Epithelial cell of prostate (primary cell): ENCODE measurements at regions not wholly inside any gene's neighbourhood (a gene's known extent, or its start where the extent isn't known, plus 50 kb on each side); places are given as distances from the start of the nearest gene placed in this dataset.

ENCODE experiments used
- DNase-seq: peaks from one replicate; pipeline ENCODE4 v3.0.0-alpha.2; 2011; ENCODE audit warnings: low read depth, low spot score
- H3K27ac ChIP-seq: fragments of 450-650 bp; 2 replicates; pipeline ENCODE4 v1.5.1; 2017; ENCODE audit warnings: mild to moderate bottlenecking

- H3K27ac ChIP-seq = no peak overlapping the region
- no peak for DNase-seq
These were observed 175.8 kb upstream of the IER5L start for GRCh38 chr9:129353697-129354336.

DNA sequence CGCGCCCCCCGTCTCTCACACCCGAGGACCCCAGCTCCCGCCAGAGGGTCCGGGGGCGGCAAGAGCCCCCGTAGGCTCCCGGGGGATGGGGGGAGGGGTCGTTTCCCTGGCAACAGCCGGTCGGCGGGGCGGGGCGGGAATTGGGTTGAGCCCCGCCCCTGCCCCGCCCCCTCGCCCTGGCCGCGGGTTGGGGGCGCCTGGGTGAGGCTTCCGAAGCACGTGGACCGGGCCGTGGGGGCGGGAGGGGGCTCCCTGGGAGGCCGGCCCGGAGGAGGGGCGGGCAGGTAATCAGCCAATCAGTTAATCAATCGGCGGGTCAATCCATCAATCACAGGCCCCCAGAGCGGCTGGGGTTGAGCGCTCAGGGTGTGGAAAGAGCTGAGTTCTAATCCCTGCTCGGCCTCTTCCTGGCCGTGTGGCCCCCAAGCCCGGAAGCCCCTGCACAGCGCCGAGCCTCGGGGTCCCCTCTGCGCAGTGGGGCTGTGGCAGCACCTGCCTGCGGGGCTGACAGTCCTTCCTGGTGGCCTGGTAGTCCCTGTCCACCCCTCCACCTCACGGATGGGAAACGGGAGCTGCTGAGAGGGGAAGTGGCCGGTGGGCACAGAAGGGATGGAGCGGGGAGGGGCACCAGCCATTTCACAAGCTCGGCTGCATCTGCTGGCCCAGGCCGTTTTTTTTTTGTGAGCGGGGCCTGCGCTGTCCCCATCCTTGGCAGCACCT lies 174.2 kb upstream of the IER5L start:
- no peak for DNase-seq
- no peak overlapping the region for H3K27ac ChIP-seq

GRCh38 chr9:129351642-129352145 lies 173.6 kb upstream of the IER5L start:
- H3K27ac ChIP-seq = no peak overlapping the region
- DNase-seq = no peak

- no peak overlapping the region for H3K27ac ChIP-seq
- DNase-seq = no peak
These were observed 173.1 kb upstream of the IER5L start for GRCh38 chr9:129351058-129351641.

GRCh38 chr9:129350143-129350935 lies 172.3 kb upstream of the IER5L start:
- DNase-seq = no peak
- no peak overlapping the region for H3K27ac ChIP-seq

DNA sequence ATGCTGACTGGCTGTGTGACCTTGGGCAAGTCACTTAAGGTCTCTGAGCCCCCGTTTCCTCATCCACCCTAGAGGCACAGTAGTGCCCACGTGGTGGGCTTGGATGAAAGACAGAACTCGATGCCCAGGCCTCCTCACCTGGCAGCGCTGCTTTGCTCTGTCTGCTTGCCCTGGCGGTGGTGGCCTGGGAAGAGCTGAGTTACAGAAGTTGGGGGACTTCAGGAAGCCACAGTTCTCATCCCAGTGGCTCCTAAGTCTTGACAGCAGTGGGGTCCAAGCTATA lies 171.5 kb upstream of the IER5L start:
- no peak overlapping the region for H3K27ac ChIP-seq

DNA sequence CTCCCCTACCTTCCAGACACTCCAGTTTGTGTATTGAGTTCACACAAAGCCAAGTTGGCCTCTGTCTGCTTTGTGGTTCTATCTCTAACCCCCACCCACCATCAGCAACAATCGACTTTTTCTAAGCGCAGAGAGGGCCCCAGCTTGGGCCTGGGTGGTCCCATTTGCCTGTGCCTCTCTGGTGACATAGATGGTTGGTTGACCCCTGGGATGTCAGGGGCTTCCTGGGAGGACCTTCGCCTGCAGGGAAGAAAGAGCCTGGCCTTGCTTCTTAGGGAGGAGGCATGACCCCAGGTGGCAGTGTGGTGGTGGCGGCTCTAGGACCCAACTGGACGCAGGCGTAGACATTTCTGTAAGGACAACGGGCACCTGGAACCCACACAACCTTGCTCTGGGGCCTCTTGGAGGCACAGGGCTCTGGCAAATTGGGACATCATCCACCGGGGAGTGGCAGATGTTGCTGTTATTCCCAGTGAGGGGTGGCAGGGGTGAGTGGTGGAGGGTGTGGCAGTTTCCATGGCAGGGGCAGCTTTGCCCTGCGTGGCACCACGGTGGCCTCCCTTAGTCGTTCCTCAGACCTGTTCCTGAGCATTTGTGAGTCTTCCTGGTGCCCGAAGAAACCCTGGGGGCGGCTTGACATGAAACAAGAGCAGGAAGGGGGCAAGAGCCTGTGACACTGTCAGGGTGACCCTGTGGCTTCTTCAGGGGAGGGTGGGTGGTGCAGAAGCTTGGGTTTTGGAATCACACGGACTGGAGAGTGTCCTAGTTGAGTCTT lies 171.0 kb upstream of the IER5L start:
- DNase-seq = no peak
- no peak overlapping the region for H3K27ac ChIP-seq

More for the DNA sequence above, 171.5 kb upstream of the IER5L start:
- no peak for DNase-seq

GRCh38 chr9:129347316-129348120 lies 169.5 kb upstream of the IER5L start:
- no peak overlapping the region for H3K27ac ChIP-seq
- DNase-seq = no peak

GRCh38 chr9:129346046-129346445 lies 168.0 kb upstream of the IER5L start:
- no peak for DNase-seq
- no peak overlapping the region for H3K27ac ChIP-seq

DNA sequence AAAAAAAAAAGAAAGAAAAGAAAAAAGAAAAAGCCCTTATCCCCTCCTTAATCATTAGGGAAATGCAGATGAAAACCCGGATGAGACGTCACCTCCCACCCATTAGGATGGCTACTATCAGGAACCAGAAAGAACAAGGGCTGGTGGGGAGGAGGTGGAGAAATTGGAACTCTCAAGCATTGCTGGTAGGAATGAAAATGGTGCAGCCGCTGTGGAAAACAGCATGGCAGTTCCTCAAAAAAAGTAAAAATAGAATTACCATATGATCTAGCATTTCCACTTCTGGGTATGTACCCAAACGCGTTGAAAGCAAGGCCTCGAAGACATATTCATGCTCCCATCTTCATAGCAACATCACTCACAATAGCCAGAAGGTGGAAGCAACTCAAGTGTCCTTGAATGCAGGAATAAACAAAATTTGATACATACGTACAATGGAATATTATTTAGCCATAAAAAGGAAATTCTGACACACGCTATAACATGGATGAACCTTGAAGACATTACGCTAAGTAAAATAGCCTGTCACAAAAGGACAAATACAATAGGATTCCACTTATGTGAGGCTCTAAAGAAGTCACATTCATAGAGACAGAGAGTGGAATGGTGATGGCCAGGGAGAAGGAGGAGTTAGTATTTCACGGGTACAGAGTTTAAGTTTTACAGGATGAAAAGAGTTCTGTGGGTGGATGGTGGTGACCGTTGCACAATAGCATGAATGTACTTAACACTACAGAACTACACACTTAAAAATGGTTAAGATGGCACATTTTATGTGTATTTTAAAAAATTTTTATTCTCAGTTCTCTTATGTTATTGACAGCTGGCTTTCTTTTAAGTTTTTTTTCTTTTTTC lies 166.8 kb upstream of the IER5L start:
- no peak overlapping the region for H3K27ac ChIP-seq
- no peak for DNase-seq

GRCh38 chr9:129343424-129344375 lies 165.6 kb upstream of the IER5L start:
- H3K27ac ChIP-seq = no peak overlapping the region
- no peak for DNase-seq

GRCh38 chr9:129342591-129343423 lies 164.7 kb upstream of the IER5L start:
- H3K27ac ChIP-seq = no peak overlapping the region
- DNase-seq = no peak

DNA sequence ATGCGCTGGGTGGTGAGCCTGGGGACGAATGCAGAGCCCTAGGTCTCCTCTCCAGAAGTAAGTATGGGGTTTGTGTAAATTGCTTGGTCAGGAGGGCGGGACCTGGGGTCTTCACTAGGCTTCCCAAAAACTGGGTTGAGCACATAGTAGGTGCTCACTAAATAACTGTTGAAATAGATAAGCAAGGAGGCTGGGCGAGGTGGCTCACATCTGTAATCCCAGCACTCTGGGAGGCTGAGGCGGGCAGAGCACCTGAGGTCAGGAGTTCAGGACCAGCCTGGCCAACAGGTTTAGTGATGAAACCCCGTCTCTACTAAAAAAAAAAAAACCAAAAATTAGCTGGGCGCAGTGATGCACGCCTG lies 163.9 kb upstream of the IER5L start:
- no peak overlapping the region for H3K27ac ChIP-seq
- no peak for DNase-seq

DNA sequence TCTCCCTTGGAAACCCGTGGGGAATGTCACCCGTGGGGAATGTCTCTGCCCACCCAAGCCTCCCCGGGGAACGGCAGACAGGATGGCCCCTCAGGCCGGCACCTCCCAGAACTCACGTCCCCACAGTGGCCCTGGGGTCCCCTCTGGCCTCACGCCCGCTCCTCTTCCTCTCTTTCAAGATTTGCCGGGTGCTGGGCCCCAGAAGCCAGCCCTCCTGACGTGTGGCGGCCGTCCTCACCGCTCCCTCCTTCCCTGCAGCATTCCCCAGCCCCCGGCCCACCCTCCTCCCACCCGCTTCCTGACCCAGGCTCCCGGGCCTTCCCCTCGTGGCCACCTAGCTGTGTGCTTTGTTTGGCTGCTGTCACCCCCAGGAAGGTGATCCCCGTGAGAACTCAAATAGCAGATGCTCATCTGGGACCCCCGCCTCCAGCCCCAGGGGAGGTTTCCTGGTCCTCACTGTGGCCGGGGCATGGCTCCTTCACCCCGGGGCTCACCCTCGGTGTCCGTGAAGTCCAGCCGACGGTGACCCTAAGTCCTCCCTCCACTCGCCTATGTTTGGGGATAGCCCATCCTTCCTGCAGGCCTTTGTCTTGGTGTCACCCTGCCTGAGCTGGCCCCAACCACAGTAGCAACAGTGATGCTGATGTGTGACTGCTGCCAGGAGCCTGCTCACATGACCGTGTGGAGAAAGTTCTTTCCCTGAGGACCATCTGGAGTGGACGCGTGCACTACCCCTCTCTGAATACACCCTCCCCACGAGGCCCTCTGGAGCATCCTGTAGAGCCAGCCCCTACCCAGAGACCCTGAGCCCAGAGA lies 163.3 kb upstream of the IER5L start:
- no peak overlapping the region for H3K27ac ChIP-seq
- no peak for DNase-seq

DNA sequence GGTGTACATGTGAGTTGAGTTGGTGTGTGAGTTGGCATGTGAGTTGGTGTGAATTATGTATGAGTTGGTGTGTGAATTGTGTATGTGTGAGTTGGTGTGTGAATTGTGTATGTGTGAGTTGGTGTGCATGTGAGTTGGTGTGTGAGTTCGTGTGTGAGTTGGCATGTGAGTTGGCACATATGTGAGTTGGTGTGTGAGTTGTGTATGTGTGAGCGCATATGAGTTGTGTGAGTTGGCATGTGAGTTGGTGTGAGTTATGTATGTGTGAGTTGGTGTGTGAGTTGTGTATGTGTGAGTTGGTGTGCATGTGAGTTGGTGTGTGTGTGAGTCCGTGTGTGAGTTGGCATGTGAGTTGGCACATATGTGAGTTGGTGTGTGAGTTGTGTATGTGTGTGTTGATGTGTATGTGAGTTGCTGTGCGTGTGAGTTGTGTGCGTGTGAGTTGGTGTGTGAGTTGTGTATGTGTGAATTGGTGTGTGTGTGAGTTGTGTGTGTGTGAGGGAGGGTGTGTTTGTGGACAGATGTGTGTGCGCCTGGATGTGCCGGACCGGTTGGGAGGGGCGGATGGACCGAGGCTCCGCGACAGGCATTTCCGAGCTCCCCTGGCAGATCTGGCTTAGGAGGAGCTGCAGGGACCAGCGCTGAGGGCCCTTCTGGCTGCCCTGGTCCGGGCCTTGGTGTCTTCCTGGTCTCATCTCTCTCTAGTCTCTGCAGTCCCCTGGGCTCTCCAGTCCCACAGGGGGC lies 162.5 kb upstream of the IER5L start:
- DNase-seq = no peak
- no peak overlapping the region for H3K27ac ChIP-seq
